Esophagus squamous epithelium (tissue), 5 donors: ENCODE measurements at regions not wholly inside any gene's neighbourhood (a gene's known extent, or its start where the extent isn't known, plus 50 kb on each side); places are given as distances from the start of the nearest gene placed in this dataset.

Experiments
- DNase-seq: peaks from one replicate; lab custom pipeline; 2025; lab: John Stamatoyannopoulos, UW
- H3K27ac ChIP-seq, 4 donors: fragments of 200-600 bp; sonication (generic); one replicate each; pipeline ENCODE4 v1.5.1; 2016 to 2019; ENCODE audit warnings: mild to moderate bottlenecking in 1 of 4
- H3K27me3 ChIP-seq, 4 donors: fragments of 200-600 bp; sonication (generic); 1 replicate in 3 of 4; 2 replicates in 1 of 4; pipeline versions ENCODE4 v1.5.1 to v1.6.0; 2017 to 2021; ENCODE audit warnings: antibody characterized with exemption in 1 of 4
- H3K36me3 ChIP-seq, 3 donors: fragments of 200-600 bp; sonication (generic); one replicate each; pipeline ENCODE4 v1.5.1; 2016 to 2019
- H3K4me1 ChIP-seq, 3 donors: fragments of 200-600 bp; sonication (generic); one replicate each; pipeline ENCODE4 v1.5.1; 2017 to 2019
- H3K4me3 ChIP-seq, 4 donors: fragments of 200-600 bp; sonication (generic); 1 replicate in 3 of 4; 2 replicates in 1 of 4; pipeline ENCODE4 v1.5.1; 2016 to 2019; ENCODE audit warnings: mild to moderate bottlenecking in 2 of 4, moderate library complexity in 1 of 4
- H3K9me3 ChIP-seq, 3 donors: fragments of 200-600 bp; sonication (generic); one replicate each; pipeline ENCODE4 v1.5.1; 2016 to 2019
- POLR2A ChIP-seq, 4 donors: fragments of 450-650 bp; IDR thresholded peaks; one replicate each; pipeline ENCODE4 v1.6.1; 2017; ENCODE audit warnings: antibody characterized with exemption in 4 of 4, mild to moderate bottlenecking in 4 of 4, moderate library complexity in 3 of 4
- WGBS, 2 donors: methylation state at CpG; one replicate each; pipeline ENCODE4 v1.1.5; 2018; 5-methylcytosine and 5-hydroxymethylcytosine counted together
- intact Hi-C: fragments of 100-400 bp; cut with DNase I; formaldehyde crosslinking; loops from one replicate; pipeline ENCODE4 v1.15.0; 2022
- TF ChIP-seq, protein P1 (sequence below), 6 experiments: fragments of 450-650 bp in 4 of 6; fragments of 200-600 bp in 2 of 6; sonication (generic) in 2 of 6; IDR thresholded peaks; one replicate each; pipeline ENCODE4 v1.5.1; 2016 to 2019; ENCODE audit warnings: antibody characterized with exemption in 6 of 6, mild to moderate bottlenecking in 4 of 6, moderate library complexity in 4 of 6
- donor health status: DM: yes; HTN: yes; CAD: no.

DNA sequence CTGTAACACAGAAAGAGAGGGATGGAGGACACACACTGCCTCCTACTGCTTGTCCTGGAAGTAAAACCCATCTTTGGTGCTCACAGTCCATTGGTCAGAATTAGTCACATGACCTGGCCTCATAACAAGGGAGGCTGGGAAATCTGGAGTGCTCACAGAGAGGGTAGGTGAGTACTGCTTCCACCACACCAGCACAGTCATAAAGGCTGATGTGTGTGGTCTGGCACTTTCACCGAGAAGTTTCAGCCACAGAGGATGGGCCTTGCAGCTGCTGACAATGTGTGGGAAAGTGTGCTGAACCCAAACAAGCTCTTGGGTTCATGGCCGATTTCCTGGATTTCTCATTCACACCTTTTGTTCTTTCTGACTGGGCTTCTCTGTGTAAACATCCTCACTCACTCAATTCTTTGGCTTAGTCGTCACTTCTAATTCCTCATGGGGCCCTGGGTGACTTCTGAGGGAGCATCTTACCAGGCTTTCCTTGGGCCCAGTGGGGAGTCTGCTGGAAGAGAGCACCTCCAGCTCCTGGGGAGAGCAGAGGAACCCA is 100.7 kb downstream of the ASB7 start:
- H3K9me3 ChIP-seq = no peaks in the 10 kb centered on the region
- H3K27me3 ChIP-seq = no peaks in the 10 kb centered on the region
- no peaks in the 10 kb centered on the region for H3K36me3 ChIP-seq
- no peak overlapping the region for H3K4me3 ChIP-seq
- intact Hi-C loops = no loop called here
- no peak for DNase-seq
- 8 to 10% methylated on average over 2 to 3 of the region's 3 CpGs for WGBS, 2 donors
- H3K4me1 ChIP-seq = no peaks in the 10 kb centered on the region
- no peak for TF ChIP-seq POLR2A (IDR thresholded peaks at IDR 0.05)
- TF ChIP-seq, protein P1, sequence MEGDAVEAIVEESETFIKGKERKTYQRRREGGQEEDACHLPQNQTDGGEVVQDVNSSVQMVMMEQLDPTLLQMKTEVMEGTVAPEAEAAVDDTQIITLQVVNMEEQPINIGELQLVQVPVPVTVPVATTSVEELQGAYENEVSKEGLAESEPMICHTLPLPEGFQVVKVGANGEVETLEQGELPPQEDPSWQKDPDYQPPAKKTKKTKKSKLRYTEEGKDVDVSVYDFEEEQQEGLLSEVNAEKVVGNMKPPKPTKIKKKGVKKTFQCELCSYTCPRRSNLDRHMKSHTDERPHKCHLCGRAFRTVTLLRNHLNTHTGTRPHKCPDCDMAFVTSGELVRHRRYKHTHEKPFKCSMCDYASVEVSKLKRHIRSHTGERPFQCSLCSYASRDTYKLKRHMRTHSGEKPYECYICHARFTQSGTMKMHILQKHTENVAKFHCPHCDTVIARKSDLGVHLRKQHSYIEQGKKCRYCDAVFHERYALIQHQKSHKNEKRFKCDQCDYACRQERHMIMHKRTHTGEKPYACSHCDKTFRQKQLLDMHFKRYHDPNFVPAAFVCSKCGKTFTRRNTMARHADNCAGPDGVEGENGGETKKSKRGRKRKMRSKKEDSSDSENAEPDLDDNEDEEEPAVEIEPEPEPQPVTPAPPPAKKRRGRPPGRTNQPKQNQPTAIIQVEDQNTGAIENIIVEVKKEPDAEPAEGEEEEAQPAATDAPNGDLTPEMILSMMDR (IDR thresholded peaks at IDR 0.05) = no peak
- H3K27ac ChIP-seq = peak overlapping the region in 1 of 4 donors; percentile 1

DNA sequence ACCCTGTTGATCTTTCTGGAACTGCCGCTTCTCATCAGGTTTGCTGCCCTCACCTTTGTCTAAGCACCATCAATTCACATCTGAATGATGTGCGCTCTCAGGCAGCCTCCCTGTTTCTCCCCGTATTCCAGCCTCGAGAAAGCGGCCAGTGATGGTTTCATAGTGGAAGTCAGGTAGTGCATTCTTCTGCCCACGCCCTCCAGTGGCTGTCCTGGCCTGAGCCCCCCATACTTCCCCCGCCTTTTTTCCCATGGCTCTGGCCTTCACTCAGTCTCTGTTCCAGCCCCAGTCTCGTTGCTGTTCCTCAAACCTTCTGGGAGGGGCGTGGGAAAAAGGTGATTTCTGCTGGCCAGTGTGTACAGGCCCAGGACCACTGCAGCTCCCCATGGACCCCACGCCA is 101.3 kb downstream of the ASB7 start:
- H3K27ac ChIP-seq = no peak overlapping the region
- no peaks in the 10 kb centered on the region for H3K27me3 ChIP-seq
- TF ChIP-seq, protein P1 (IDR thresholded peaks at IDR 0.05) = no peak
- TF ChIP-seq POLR2A (IDR thresholded peaks at IDR 0.05) = no peak
- WGBS, 2 donors = 88 to 95% methylated on average over 8 of the region's 10 CpGs
- intact Hi-C loops = no loop called here
- H3K36me3 ChIP-seq = no peaks in the 10 kb centered on the region
- H3K9me3 ChIP-seq = no peaks in the 10 kb centered on the region
- H3K4me1 ChIP-seq = no peaks in the 10 kb centered on the region
- no peak overlapping the region for H3K4me3 ChIP-seq
- no peak for DNase-seq

DNA sequence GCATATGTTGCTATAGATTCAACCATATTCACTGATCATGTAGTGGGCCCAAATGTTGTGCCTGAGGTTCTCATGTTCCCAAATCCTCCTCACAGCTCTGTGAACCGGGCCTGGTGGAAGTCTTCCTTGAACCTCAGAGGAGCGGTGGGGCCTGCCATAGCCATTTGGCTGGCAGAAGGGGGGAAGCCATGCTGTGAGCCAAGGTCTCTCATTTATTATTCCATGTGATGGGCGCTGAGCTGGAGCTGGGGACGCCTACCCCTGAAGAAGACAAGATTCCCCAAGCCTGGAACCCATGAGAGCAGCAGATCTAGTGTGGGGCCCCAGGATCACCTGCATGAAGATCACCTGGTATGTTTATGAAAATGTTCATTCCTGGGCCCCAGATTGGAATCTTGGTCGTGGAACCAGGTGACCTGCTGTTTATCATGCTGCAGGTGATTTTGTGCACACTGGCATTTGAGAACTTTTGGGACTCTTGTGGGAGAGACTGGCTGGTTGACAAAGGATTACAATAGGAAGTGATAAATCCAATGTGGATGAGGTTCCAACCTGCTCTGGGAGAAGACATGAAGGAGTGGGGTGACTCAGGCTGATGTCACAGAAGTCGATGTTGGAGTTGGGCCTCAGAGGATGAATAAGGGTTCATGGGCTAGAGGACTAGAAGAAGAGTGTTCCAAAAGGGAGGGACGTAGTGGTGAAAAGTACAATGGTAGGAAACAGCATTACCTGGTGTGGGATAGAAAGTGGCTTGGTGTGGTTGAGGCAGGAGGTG is 102.1 kb downstream of the ASB7 start:
- Histone ChIP-seq H3K4me1 (no peaks in the 10 kb centered on the region), H3K36me3 (no peaks in the 10 kb centered on the region), H3K9me3 (no peaks in the 10 kb centered on the region), H3K27ac (no peak overlapping the region), H3K27me3 (no peaks in the 10 kb centered on the region), H3K4me3 (no peak overlapping the region)
- WGBS, 2 donors = 59 to 68% methylated on average over 2 to 4 of the region's 7 CpGs
- TF ChIP-seq POLR2A (IDR thresholded peaks at IDR 0.05) = no peak
- TF ChIP-seq, protein P1 (IDR thresholded peaks at IDR 0.05) = no peak
- DNase-seq = no peak
- intact Hi-C loops = no loop called here

DNA sequence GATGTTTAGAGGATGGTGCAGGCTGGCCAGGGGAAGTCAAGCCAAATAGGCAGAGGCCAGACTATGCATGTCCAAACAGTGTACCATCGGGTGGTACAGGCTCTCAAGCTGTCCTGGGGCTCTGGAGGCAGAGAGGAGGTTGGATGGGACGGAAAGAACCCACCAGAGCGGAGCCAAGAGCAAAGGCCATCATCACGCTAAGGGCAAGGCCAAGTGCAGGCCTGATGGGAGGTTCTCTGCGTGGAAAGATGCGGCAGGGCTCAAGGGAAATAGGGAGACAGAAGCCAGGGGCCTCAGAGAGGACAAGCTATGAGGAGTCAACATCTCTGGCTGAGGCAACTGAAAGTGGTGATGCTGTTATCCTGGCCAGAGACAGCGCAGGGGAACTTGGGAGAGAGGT is 102.7 kb downstream of the ASB7 start:
- Histone ChIP-seq H3K9me3 (no peaks in the 10 kb centered on the region), H3K27ac (no peak overlapping the region), H3K4me3 (no peak overlapping the region), H3K4me1 (no peaks in the 10 kb centered on the region), H3K36me3 (no peaks in the 10 kb centered on the region), H3K27me3 (no peaks in the 10 kb centered on the region)
- WGBS, 2 donors = 82 to 87% methylated on average over 7 of the region's 7 CpGs
- intact Hi-C loops = no loop called here
- no peak for TF ChIP-seq POLR2A (IDR thresholded peaks at IDR 0.05)
- TF ChIP-seq, protein P1 (IDR thresholded peaks at IDR 0.05) = no peak
- DNase-seq = no peak

DNA sequence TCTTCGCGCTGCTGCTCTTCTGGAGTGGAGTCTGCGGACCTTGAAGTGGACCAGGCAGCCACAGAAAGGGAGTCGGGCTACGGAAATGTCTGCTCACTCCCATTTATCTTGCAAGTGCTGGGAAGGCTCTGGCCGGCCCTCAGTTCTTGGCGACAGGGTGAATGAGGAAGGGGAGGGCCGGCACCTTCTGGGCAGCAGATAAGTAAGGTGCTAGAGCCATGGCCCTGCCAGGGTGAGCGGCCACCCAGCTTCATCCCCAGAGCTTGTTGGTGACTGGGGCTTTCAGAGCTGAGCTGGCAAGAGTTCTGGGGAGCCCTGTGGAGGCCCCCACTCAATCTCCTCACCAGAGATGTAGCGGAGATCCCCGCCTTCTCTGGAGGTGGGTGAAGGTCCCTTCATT is 103.5 kb downstream of the ASB7 start:
- intact Hi-C loops = no loop called here
- TF ChIP-seq POLR2A (IDR thresholded peaks at IDR 0.05) = no peak
- TF ChIP-seq, protein P1 (IDR thresholded peaks at IDR 0.05) = no peak
- H3K4me1 ChIP-seq = no peaks in the 10 kb centered on the region
- no peaks in the 10 kb centered on the region for H3K36me3 ChIP-seq
- H3K4me3 ChIP-seq = no peak overlapping the region
- 95 to 100% methylated on average over 2 to 7 of the region's 11 CpGs for WGBS, 2 donors
- H3K27ac ChIP-seq = no peak overlapping the region
- no peak for DNase-seq
- H3K27me3 ChIP-seq = no peaks in the 10 kb centered on the region
- H3K9me3 ChIP-seq = no peaks in the 10 kb centered on the region
